ENCODE measurements at regions not wholly inside any gene's neighbourhood (a gene's known extent, or its start where the extent isn't known, plus 50 kb on each side); places are given as distances from the start of the nearest gene placed in this dataset.

GRCh38 chr6:100084991-100085364 lies 91.0 kb upstream of the MCHR2 start:
- TF ChIP-seq POLR2A (IDR thresholded peaks at IDR 0.05) = no peak
- TF ChIP-seq, protein P1, sequence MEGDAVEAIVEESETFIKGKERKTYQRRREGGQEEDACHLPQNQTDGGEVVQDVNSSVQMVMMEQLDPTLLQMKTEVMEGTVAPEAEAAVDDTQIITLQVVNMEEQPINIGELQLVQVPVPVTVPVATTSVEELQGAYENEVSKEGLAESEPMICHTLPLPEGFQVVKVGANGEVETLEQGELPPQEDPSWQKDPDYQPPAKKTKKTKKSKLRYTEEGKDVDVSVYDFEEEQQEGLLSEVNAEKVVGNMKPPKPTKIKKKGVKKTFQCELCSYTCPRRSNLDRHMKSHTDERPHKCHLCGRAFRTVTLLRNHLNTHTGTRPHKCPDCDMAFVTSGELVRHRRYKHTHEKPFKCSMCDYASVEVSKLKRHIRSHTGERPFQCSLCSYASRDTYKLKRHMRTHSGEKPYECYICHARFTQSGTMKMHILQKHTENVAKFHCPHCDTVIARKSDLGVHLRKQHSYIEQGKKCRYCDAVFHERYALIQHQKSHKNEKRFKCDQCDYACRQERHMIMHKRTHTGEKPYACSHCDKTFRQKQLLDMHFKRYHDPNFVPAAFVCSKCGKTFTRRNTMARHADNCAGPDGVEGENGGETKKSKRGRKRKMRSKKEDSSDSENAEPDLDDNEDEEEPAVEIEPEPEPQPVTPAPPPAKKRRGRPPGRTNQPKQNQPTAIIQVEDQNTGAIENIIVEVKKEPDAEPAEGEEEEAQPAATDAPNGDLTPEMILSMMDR (IDR thresholded peaks at IDR 0.05) = no peak
- H3K9me3 ChIP-seq = no peaks in the 10 kb centered on the region
- intact Hi-C loops (cut with DNase I) = no loop called here
- H3K4me1 ChIP-seq = no peaks in the 10 kb centered on the region
- DNase-seq (no peak), ATAC-seq (no peak)
- no peak overlapping the region for H3K4me3 ChIP-seq
- H3K27ac ChIP-seq = no peak overlapping the region
- no peaks in the 10 kb centered on the region for H3K36me3 ChIP-seq
- peaks cover 0 to 3% (median 0%) of the 10 kb centered on the region in 9 donors for H3K27me3 ChIP-seq
- WGBS, 4 donors = 59 to 74% (median 68%) methylated on average over 2 of the region's 2 CpGs

DNA sequence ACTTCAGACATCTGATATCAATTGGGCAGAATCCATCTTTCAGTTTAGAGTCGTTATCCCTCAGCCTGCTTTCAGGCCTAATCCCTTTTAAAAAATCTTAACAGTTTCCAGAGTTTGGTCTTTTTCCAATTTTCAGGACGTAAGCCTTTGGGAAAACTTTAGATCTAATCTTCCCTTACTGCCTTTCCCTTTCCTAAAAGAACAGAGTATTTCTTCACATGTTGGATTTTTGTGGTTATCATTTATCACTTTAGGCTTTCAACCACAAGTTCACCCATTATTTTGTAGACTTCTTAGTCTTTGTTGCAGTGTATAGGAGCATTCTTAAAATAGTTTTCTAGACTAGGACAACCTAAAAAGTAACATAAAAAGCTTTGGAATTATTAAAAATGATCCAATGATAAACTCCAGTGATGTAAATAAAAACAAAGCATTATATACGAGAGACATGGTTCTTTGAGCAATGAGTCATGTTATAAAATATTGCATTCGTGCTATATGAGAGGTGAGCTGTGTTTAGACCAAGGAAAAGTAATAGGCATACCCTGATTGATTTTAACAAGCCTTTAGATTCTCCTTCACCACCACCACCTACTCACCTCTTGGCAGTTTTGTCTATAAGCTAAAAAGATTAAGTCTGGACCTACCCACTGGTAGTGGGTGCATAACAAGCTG lies 90.4 kb upstream of the MCHR2 start:
- H3K4me3 ChIP-seq = no peak overlapping the region
- TF ChIP-seq POLR2A (IDR thresholded peaks at IDR 0.05) = no peak
- TF ChIP-seq, protein P1 (IDR thresholded peaks at IDR 0.05) = no peak
- 44 to 63% (median 54%) methylated on average over 4 of the region's 4 CpGs for WGBS, 4 donors
- H3K27me3 ChIP-seq = peaks cover 0 to 3% (median 0%) of the 10 kb centered on the region in 9 donors
- DNase-seq (no peak), ATAC-seq (no peak)
- no peaks in the 10 kb centered on the region for H3K9me3 ChIP-seq
- H3K27ac ChIP-seq = no peak overlapping the region
- intact Hi-C loops (cut with DNase I) = no loop called here
- no peaks in the 10 kb centered on the region for H3K36me3 ChIP-seq
- H3K4me1 ChIP-seq = no peaks in the 10 kb centered on the region

DNA sequence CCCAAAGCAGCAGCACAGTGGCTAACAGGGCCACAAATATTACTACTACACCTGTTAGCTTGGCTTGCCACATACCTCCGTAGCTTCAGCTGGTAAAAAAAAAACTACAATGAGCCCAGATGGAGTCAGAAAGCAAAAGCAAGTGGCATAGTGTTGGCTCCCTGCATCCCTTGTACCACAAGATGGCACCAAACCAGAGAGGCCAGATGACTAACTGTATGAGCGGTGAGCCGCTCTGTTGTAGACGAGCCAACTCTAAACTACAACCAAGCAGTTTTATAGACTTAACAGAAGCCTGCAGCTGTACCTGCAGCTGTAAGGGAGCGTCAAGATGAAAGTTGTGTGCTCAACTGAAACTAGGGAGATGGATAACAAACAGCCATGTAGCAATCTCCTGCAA lies 84.5 kb upstream of the MCHR2 start:
- peaks cover 0 to 3% (median 0%) of the 10 kb centered on the region in 9 donors for H3K27me3 ChIP-seq
- ATAC-seq = no peak
- DNase-seq = no peak
- no peaks in the 10 kb centered on the region for H3K36me3 ChIP-seq
- intact Hi-C loops (cut with DNase I) = no loop called here
- H3K4me3 ChIP-seq = no peak overlapping the region
- H3K9me3 ChIP-seq = no peaks in the 10 kb centered on the region
- no peaks in the 10 kb centered on the region for H3K4me1 ChIP-seq
- no peak overlapping the region for H3K27ac ChIP-seq
- WGBS, 4 donors = 45 to 52% (median 48%) methylated on average over 5 of the region's 5 CpGs
- TF ChIP-seq POLR2A (IDR thresholded peaks at IDR 0.05) = no peak
- TF ChIP-seq, protein P1 (IDR thresholded peaks at IDR 0.05) = peak in 1 of 12 donors; percentile 18

DNA sequence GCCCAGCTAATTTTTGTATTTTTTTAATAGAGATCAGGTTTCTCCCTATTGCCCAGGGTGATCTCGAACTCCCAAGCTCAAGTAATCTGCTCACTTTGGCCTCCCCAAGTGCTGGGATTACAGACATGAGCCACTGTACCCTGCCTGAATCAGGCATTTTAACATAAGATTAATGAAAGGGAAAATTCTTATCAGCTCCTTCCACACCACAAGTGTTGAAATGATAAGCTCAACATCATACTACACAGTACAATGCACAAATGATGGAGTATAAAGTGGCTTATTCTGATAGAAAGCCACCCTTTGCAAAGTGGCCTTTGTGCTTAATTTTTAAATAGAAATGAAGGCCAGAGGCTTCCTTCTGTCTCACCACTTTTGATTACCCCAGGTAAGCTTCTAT lies 71.3 kb upstream of the MCHR2 start:
- Histone ChIP-seq H3K27ac (no peak overlapping the region), H3K4me3 (no peak overlapping the region), H3K36me3 (no peaks in the 10 kb centered on the region), H3K9me3 (peaks cover 0 to 26% (median 15%) of the 10 kb centered on the region in 12 donors), H3K27me3 (no peaks in the 10 kb centered on the region), H3K4me1 (no peaks in the 10 kb centered on the region)
- intact Hi-C loops (cut with DNase I) = no loop called here
- 35 to 68% (median 58%) methylated on average over 1 of the region's 1 CpG for WGBS, 4 donors
- ATAC-seq (no peak), DNase-seq (no peak)
- TF ChIP-seq POLR2A (IDR thresholded peaks at IDR 0.05) = no peak
- TF ChIP-seq, protein P1 (IDR thresholded peaks at IDR 0.05) = no peak

Data from heart left ventricle (tissue), 16 donors.